ENCODE measurements at regions not wholly inside any gene's neighbourhood (a gene's known extent, or its start where the extent isn't known, plus 50 kb on each side); places are given as distances from the start of the nearest gene placed in this dataset.

DNA sequence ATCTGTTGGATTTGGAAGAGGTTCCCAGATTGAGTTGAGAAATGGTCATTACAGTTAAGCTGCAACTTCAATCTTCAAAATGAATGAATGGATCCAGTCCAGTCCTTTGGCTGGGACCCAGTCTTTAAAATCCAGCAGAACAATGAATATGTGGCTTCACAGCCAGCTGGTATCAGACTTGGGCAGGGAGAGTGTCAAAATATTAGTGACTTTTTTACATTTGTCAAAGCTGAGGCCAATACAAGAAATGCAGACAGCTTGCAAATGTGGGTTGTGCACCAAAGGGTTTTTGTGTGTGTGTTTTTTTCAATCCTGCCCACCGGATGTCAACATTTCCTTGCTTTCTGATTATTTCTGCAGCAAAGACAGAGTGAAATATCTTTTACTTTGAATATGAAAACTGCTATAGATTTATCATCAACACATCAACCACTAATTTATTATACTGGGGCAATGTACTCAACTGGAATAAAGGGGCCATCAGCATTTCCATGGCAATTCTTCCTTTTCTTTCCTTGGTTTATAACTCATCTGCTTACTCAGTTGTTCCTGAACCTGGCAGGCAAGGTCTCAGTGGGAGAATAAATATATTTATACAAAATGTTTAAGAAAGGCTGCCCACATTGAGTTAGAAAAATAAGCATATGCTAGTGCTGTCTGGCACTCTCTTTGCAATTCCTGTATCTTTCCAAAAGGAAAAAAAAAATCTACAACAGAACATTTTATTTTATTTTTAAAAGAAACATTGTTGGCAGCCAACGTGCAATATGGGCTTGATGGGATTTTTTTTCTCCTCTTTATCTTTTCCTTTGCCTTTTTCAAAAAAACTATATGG, 491.6 kb upstream of the C1orf87 start:
- no peak for DNase-seq (ENCODE audit: extremely low spot score)
- ChIA-PET CTCF (no interaction called here), POLR2A (no interaction called here)
- TF ChIP-seq, protein P1, sequence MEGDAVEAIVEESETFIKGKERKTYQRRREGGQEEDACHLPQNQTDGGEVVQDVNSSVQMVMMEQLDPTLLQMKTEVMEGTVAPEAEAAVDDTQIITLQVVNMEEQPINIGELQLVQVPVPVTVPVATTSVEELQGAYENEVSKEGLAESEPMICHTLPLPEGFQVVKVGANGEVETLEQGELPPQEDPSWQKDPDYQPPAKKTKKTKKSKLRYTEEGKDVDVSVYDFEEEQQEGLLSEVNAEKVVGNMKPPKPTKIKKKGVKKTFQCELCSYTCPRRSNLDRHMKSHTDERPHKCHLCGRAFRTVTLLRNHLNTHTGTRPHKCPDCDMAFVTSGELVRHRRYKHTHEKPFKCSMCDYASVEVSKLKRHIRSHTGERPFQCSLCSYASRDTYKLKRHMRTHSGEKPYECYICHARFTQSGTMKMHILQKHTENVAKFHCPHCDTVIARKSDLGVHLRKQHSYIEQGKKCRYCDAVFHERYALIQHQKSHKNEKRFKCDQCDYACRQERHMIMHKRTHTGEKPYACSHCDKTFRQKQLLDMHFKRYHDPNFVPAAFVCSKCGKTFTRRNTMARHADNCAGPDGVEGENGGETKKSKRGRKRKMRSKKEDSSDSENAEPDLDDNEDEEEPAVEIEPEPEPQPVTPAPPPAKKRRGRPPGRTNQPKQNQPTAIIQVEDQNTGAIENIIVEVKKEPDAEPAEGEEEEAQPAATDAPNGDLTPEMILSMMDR (IDR thresholded peaks at IDR 0.05; ENCODE audit: control extremely low read depth, extremely low read depth, low read depth, missing control alignments), result no peak

GRCh38 chr1:60563777-60564535, 490.4 kb upstream of the C1orf87 start:
- TF ChIP-seq, protein P1 (IDR thresholded peaks at IDR 0.05; ENCODE audit: control extremely low read depth, extremely low read depth, low read depth, missing control alignments), result no peak
- CTCF ChIA-PET, result interaction anchor here (2.1 kb wide), 1 partner anchor 10 kb away, joined by 5 read pairs; no protein-coding TSS in a partner anchor
- DNase-seq (ENCODE audit: extremely low spot score), result no peak
- POLR2A ChIA-PET, result no interaction called here

- POLR2A ChIA-PET, result no interaction called here
- CTCF ChIA-PET, result interaction anchor here (2.1 kb wide), 1 partner anchor 11 kb away, joined by 5 read pairs; no protein-coding TSS in a partner anchor
- DNase-seq (ENCODE audit: extremely low spot score), result no peak
- TF ChIP-seq, protein P1 (IDR thresholded peaks at IDR 0.05; ENCODE audit: control extremely low read depth, extremely low read depth, low read depth, missing control alignments), result no peak
These were observed 489.2 kb upstream of the C1orf87 start for GRCh38 chr1:60562740-60563139.

GRCh38 chr1:60560701-60561100, 487.1 kb upstream of the C1orf87 start:
- DNase-seq (ENCODE audit: extremely low spot score), result no peak
- CTCF ChIA-PET, result interaction anchor here (2.4 kb wide), 1 partner anchor 12 kb away, joined by 7 read pairs; no protein-coding TSS in a partner anchor
- POLR2A ChIA-PET, result no interaction called here
- TF ChIP-seq, protein P1 (IDR thresholded peaks at IDR 0.05; ENCODE audit: control extremely low read depth, extremely low read depth, low read depth, missing control alignments), result no peak

- TF ChIP-seq, protein P1 (IDR thresholded peaks at IDR 0.05; ENCODE audit: control extremely low read depth, extremely low read depth, low read depth, missing control alignments), result no peak
- POLR2A ChIA-PET, result no interaction called here
- no peak for DNase-seq (ENCODE audit: extremely low spot score)
- CTCF ChIA-PET, result no interaction called here
These were observed 484.7 kb upstream of the C1orf87 start for GRCh38 chr1:60558236-60558635.

DNA sequence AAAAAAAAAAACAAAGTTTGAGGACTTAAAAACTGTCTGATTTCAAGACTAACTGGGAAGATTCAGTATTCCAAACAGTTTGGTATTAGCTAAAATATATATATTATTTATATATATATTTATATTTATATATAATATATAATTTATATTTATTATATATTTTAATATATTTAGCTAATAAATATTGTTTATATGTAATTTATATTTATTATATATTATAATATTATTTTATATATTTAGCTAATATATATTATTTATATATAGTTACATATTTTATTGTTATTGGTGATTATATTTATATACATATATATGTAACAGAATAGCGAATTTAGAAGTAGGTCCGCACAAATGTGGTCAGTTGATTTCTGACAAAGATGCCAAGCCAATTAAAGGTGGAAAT, 480.2 kb upstream of the C1orf87 start:
- DNase-seq (ENCODE audit: extremely low spot score), result no peak
- TF ChIP-seq, protein P1 (IDR thresholded peaks at IDR 0.05; ENCODE audit: control extremely low read depth, extremely low read depth, low read depth, missing control alignments), result no peak
- POLR2A ChIA-PET, result no interaction called here
- CTCF ChIA-PET, result no interaction called here
